K562 (cell line): ENCODE measurements at regions not wholly inside any gene's neighbourhood (a gene's known extent, or its start where the extent isn't known, plus 50 kb on each side); places are given as distances from the start of the nearest gene placed in this dataset.

Experiments used
- ATAC-seq: fragments of 200-7000 bp; cut with Tn5 transposase; 3 replicates; pipeline ENCODE4 v1.9.1; 2020; ENCODE audit warnings: moderate library complexity
- BruUV-seq: library from RNA; stranded (reverse); fragments of 400-500 nt; replicated peaks from 2 replicates; lab custom pipeline; 2021; lab: Mats Ljungman, UMichigan
- CTCF ChIA-PET: fragments of 300-600 bp; formaldehyde crosslinking; extraction: SDS; loops from one replicate; lab custom pipeline; 2021; ENCODE audit warnings: low intra/inter-chr PET ratio; lab: Yijun Ruan, JAX
- POLR2A ChIA-PET: fragments of 300-600, 350-650 bp; sonication (Branson Sonifier 250); formaldehyde crosslinking; extraction: SDS; loops from one replicate; lab custom pipeline; 2021; ENCODE audit warnings: antibody characterized with exemption, inconsistent platforms; lab: Yijun Ruan, JAX
- DNase-seq, 4 experiments: peaks; one replicate each; pipeline versions ENCODE4 v3.0.0 to v3.0.0-alpha.2; 2011 to 2018; ENCODE audit warnings: low spot score in 3 of 4, mixed read lengths in 3 of 4; ENCODE audit errors: extremely low read depth in 1 of 4
- FAIRE-seq: peaks from 2 replicates; lab custom pipeline; 2011; peaks lifted over from hg19 to GRCh38; lab: Jason Lieb, UNC
- H2AFZ ChIP-seq: 2 replicates; pipeline ENCODE4 v1.6.0; 2011; ENCODE audit warnings: low read depth, low read length, control low read depth, inconsistent platforms
- H3K27ac ChIP-seq: fragments of 200-600 bp; 3 replicates; pipeline ENCODE4 v1.8.0; 2011; ENCODE audit warnings: low read depth, mild to moderate bottlenecking, control low read depth, inconsistent platforms, low read length, moderate library complexity, mixed read lengths; ENCODE audit errors: extremely low read depth
- H3K27me3 ChIP-seq, 2 experiments: fragments of 300-600 bp in 1 of 2; 2 replicates in 1 of 2; 3 replicates in 1 of 2; pipeline versions ENCODE4 v1.6.0 to v1.8.0; 2011; ENCODE audit warnings: inconsistent platforms in 2 of 2, low read length in 2 of 2, mild to moderate bottlenecking in 1 of 2, mixed read lengths in 1 of 2, moderate library complexity in 1 of 2; ENCODE audit not compliant: control insufficient read depth in 2 of 2, insufficient read depth in 2 of 2
- H3K36me3 ChIP-seq: fragments of 300-600 bp; 3 replicates; pipeline ENCODE4 v1.8.0; 2011; ENCODE audit warnings: mild to moderate bottlenecking, low read length, inconsistent platforms; ENCODE audit not compliant: control insufficient read depth, insufficient read depth
- H3K4me1 ChIP-seq, 2 experiments: fragments of 200-600 bp in 1 of 2; replicated peaks in 1 of 2; 2 replicates in 1 of 2; 3 replicates in 1 of 2; pipeline versions ENCODE4 v1.5.1 to v1.8.0; 2011; ENCODE audit warnings: inconsistent platforms in 2 of 2, low read length in 2 of 2, mild to moderate bottlenecking in 1 of 2, mixed read lengths in 1 of 2, moderate library complexity in 1 of 2; ENCODE audit not compliant: control insufficient read depth in 2 of 2, insufficient read depth in 2 of 2
- H3K4me2 ChIP-seq: 2 replicates; pipeline ENCODE4 v1.6.1; 2011; ENCODE audit warnings: low read length, control low read depth, inconsistent platforms, mixed read lengths; ENCODE audit not compliant: insufficient read depth
- H3K4me3 ChIP-seq: fragments of 200-600 bp; sonication (generic), shearing (Covaris generic); 2 replicates; pipeline ENCODE4 v1.5.1; 2016; ENCODE audit warnings: control low read depth, inconsistent platforms
- H3K79me2 ChIP-seq: fragments of 200-600 bp; 3 replicates; pipeline ENCODE4 v1.8.0; 2011; ENCODE audit warnings: low read length, inconsistent platforms; ENCODE audit not compliant: control insufficient read depth, insufficient read depth
- H3K9ac ChIP-seq, 2 experiments: 2 replicates each; pipeline versions ENCODE4 v1.6.0 to v1.6.1; 2011; ENCODE audit warnings: low read depth in 2 of 2, low read length in 2 of 2, control low read depth in 1 of 2, inconsistent platforms in 1 of 2, mild to moderate bottlenecking in 1 of 2, mixed read lengths in 1 of 2; ENCODE audit not compliant: insufficient read depth in 1 of 2
- H3K9me1 ChIP-seq: one replicate; pipeline ENCODE4 v1.6.0; 2011; ENCODE audit warnings: inconsistent platforms, mild to moderate bottlenecking, low read length, moderate library complexity; ENCODE audit not compliant: control insufficient read depth, insufficient read depth
- H3K9me3 ChIP-seq: replicated peaks from 2 replicates; pipeline ENCODE4 v1.5.1; 2011; ENCODE audit warnings: low read depth, low read length, inconsistent platforms; ENCODE audit not compliant: control insufficient read depth, insufficient read depth
- H4K20me1 ChIP-seq: replicated peaks from 2 replicates; pipeline ENCODE4 v1.6.1; 2011; ENCODE audit warnings: low read length, inconsistent platforms, mixed read lengths; ENCODE audit not compliant: control insufficient read depth, insufficient read depth
- BACH1 ChIP-seq: fragments of 200-800 bp; sonication (Bioruptor generic); IDR thresholded peaks from 2 replicates; pipeline ENCODE4 v1.6.1; 2016; ENCODE audit warnings: missing genetic modification characterization, missing compliant biosample characterization
- HDAC6 ChIP-seq: IDR thresholded peaks from 2 replicates; pipeline ENCODE4 v1.6.1; 2012; ENCODE audit warnings: low read depth, mild to moderate bottlenecking, control low read depth, inconsistent platforms, low read length, moderate library complexity
- LARP7 ChIP-seq: fragments of 450-650 bp; IDR thresholded peaks from 2 replicates; pipeline ENCODE4 v1.6.1; 2016
- MEF2D ChIP-seq: conservative IDR thresholded peaks from 2 replicates; pipeline ENCODE4 v1.6.1; 2016; ENCODE audit warnings: low read depth, missing genetic modification characterization, missing compliant biosample characterization
- STAT5B ChIP-seq: fragments of 250-450 bp; sonication (Bioruptor Pico); IDR thresholded peaks from 2 replicates; pipeline ENCODE4 v1.8.0; 2021; ENCODE audit warnings: mild to moderate bottlenecking, inconsistent platforms
- TRIM28 ChIP-seq: fragments of 450-650 bp; IDR thresholded peaks from 2 replicates; pipeline ENCODE4 v1.6.1; 2017
- WGBS: fragments of 100-300 bp; shearing (Covaris generic); methylation state at CpG from one replicate; pipeline ENCODE4 v1.1.6; 2016; ENCODE audit warnings: low coverage, mixed read lengths; ENCODE audit not compliant: insufficient coverage; ENCODE audit errors: missing lambda C conversion rate; 5-methylcytosine and 5-hydroxymethylcytosine counted together
- in situ Hi-C: fragments of 300-500 bp; cut with MboI; formaldehyde crosslinking; loops from 4 replicates; pipeline ENCODE4 v1.15.0; 2018; ENCODE audit warnings: inconsistent platforms, mixed read lengths
- intact Hi-C: fragments of 100-400 bp; cut with micrococcal nuclease; formaldehyde crosslinking; loops from 2 replicates; pipeline ENCODE4 v1.14.2; 2022

- no peaks in the 10 kb centered on the region for H4K20me1 ChIP-seq
- no TSS peak for BruUV-seq
- intact Hi-C loops = no loop called here
- 0% methylated on average over 2 of the region's 2 CpGs for WGBS
- H3K4me1 ChIP-seq = no peaks in the 10 kb centered on the region
- H3K27me3 ChIP-seq = peaks cover 0 to 10% of the 10 kb centered on the region in 2 experiments; a peak in 1 of 5 replicates
- in situ Hi-C loops = no loop called here
- H3K36me3 ChIP-seq = no peaks in the 10 kb centered on the region
- no peaks in the 10 kb centered on the region for H3K9me3 ChIP-seq
- H3K27ac ChIP-seq = no peak overlapping the region
- TF ChIP-seq MEF2D (tag) = no peak
- TF ChIP-seq TRIM28 = no peak
- TF ChIP-seq BACH1 = no peak
- no peak for TF ChIP-seq LARP7
- H3K79me2 ChIP-seq = no peaks in the 10 kb centered on the region
- H3K9ac ChIP-seq = no peak overlapping the region
- FAIRE-seq (no peak), DNase-seq (no peak), ATAC-seq (no peak)
- ChIA-PET CTCF (no interaction called here), POLR2A (interaction anchor here (0.6 to 1.0 kb wide), 3 partner anchors 15 to 147 kb away, joined by 3 to 4 read pairs (median 3); no protein-coding TSS in a partner anchor)
- no peak overlapping the region for H3K4me2 ChIP-seq
- H2AFZ ChIP-seq = no peak overlapping the region
- no peaks in the 10 kb centered on the region for H3K9me1 ChIP-seq
- H3K4me3 ChIP-seq = no peak overlapping the region
Observed at GRCh38 chr11:116148645-116149044, 624.1 kb downstream of the BUD13 start.

GRCh38 chr11:116148056-116148455 is 624.7 kb downstream of the BUD13 start:
- H4K20me1 ChIP-seq = no peaks in the 10 kb centered on the region
- no peaks in the 10 kb centered on the region for H3K36me3 ChIP-seq
- no peak overlapping the region for H3K9ac ChIP-seq
- H3K79me2 ChIP-seq = no peaks in the 10 kb centered on the region
- ATAC-seq (no peak), DNase-seq (no peak), FAIRE-seq (no peak)
- H3K9me3 ChIP-seq = no peaks in the 10 kb centered on the region
- 4% methylated on average over 10 of the region's 10 CpGs for WGBS
- intact Hi-C loops (no loop called here), in situ Hi-C loops (no loop called here)
- H3K27me3 ChIP-seq = peaks cover 0 to 10% of the 10 kb centered on the region in 2 experiments; a peak in 1 of 5 replicates
- no peak overlapping the region for H3K4me3 ChIP-seq
- no peak overlapping the region for H2AFZ ChIP-seq
- TF ChIP-seq HDAC6 = no peak
- no peak for TF ChIP-seq STAT5B (CRISPR knock-in tag)
- BruUV-seq = no TSS peak
- ChIA-PET POLR2A (interaction anchor here (0.8 to 1.0 kb wide), 2 partner anchors 14 to 20 kb away, joined by 3 to 4 read pairs; no protein-coding TSS in a partner anchor), CTCF (no interaction called here)
- no peaks in the 10 kb centered on the region for H3K9me1 ChIP-seq
- no peaks in the 10 kb centered on the region for H3K4me1 ChIP-seq
- H3K4me2 ChIP-seq = no peak overlapping the region
- no peak overlapping the region for H3K27ac ChIP-seq
